GM12875 (cell line): ENCODE measurements at regions not wholly inside any gene's neighbourhood (a gene's known extent, or its start where the extent isn't known, plus 50 kb on each side); places are given as distances from the start of the nearest gene placed in this dataset.

ENCODE experiments used
- H3K4me3 ChIP-seq: one replicate; pipeline ENCODE4 v1.5.1; 2011; ENCODE audit warnings: low read depth, low read length, control low read depth
- CTCF ChIP-seq: IDR thresholded peaks from 2 replicates; pipeline ENCODE4 v1.5.1; 2011; ENCODE audit warnings: low read depth, mild to moderate bottlenecking, control low read depth, inconsistent platforms, low read length, moderate library complexity, borderline replicate concordance; ENCODE audit not compliant: insufficient read depth

DNA sequence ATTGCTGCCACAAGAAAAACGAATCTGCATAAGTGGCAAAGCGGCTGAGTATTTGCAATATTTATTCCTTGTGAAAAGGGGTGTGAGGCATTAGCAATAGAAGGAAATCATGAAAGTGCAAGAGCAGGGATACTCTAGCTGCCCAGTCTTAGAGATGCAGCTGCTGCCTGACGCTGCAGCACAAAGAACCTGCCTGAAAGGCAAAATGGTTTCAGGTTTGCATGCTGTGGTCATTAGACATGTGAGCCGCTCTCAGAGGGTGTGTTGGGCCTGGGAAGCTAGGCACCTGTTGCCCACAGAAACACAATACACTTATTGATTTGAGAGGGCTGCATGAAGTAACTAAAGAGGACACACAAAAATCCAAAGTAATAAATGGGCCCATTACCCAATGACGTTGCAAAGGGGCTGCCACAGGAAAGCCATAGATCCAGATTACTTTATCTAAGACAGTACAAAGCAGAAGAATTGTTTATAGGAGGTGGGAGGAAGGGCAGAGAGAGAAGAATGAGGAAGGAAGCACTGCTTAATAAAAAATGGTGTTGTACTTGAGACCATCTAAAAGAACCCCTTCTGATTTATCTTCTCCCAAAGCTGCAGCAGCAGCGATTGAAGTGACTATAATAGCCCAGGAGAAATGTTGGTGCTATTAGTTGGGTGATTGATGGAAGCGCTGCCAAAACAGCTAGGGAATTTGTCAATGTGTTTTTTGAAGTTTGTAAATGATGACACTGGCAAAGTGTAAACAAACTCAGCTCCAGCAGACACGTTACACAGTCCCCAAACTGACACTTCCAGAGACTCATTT, 492.4 kb upstream of the ACVR2A start:
- no peak for TF ChIP-seq CTCF

DNA sequence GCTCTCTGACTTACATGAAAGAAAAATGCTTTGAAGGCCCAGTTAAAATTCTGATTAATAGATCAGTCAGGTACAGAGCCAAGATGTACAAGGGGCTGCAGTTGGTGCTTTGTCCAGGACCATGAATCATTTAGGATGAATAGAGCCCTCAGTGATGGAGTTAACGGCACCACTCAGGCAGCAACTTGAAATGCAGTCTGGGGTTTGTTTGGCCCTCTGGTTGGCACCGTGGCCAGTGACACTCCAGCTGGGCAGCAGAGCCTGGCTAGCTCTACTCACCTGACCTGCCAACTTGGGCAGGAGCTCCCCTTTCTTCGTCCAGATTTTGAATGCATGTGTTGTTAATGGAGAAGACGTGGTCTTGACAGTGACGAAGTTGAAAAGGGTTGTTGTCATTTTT, 493.0 kb upstream of the ACVR2A start:
- no peak for TF ChIP-seq CTCF
- no peak overlapping the region for H3K4me3 ChIP-seq

More for the DNA sequence above, 492.4 kb upstream of the ACVR2A start:
- no peak overlapping the region for H3K4me3 ChIP-seq

DNA sequence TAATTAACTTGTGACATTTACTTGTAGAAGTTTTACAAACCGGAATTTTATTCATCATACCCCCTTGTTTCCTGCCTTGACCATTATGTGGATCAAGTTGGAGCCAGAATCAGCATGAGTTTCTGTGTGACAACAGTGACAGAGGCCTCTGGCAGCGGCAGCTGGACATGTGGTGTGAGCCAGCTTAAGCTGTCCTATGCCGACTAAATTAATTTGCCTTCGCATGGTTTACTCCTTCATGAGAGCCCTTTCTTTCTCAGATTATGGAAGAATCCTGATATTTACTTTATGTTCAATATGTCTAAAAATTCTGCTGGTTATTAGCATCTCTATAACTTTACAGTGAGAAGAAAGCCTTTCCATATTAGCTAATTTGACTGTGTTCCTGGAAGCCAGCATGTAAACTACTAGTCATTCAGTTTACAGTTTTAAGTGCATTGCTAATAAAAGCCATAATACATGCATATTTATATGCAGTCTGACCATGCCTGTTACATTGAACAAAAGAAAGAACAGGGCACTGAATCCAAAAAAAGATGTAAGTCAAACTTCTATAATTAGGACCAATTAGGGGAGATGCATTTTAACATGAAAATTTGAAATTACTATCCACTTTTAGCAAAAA, 495.8 kb upstream of the ACVR2A start:
- no peak overlapping the region for H3K4me3 ChIP-seq
- no peak for TF ChIP-seq CTCF

GRCh38 chr2:147346142-147346541, 498.7 kb upstream of the ACVR2A start:
- no peak overlapping the region for H3K4me3 ChIP-seq
- TF ChIP-seq CTCF: no peak

DNA sequence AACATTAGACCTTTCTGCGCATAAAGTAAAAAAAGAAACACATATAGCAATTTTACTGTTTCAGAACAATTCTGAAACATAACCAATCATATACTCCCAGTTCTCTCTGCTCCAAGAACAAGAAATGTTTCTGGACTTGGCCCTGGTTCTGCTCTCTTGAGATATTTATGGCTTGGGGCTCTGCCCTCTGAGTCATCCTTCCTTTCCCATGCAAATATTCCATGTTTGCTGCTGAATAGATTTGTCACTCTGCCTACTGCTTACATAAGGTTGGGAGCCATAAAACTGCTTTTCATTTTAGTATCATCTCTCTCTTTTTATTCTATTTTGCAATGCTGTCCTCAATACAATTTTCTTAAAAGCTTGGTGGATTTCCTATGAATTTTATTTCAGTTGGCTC, 499.6 kb upstream of the ACVR2A start:
- TF ChIP-seq CTCF: no peak
- H3K4me3 ChIP-seq: no peak overlapping the region

- TF ChIP-seq CTCF: no peak
- H3K4me3 ChIP-seq: no peak overlapping the region
Measured at GRCh38 chr2:147342329-147342728, 502.5 kb upstream of the ACVR2A start.
